Testis (tissue), 2 donors: ENCODE measurements at regions not wholly inside any gene's neighbourhood (a gene's known extent, or its start where the extent isn't known, plus 50 kb on each side); places are given as distances from the start of the nearest gene placed in this dataset.

Experiments used
- DNase-seq: peaks from one replicate; pipeline ENCODE4 v3.0.0-alpha.2; 2019
- H3K27ac ChIP-seq, 2 donors: fragments of 200-600 bp; sonication (generic); one replicate each; pipeline ENCODE4 v1.5.1; 2019
- H3K27me3 ChIP-seq: fragments of 200-600 bp; sonication (generic); one replicate; pipeline ENCODE4 v1.5.1; 2019
- H3K36me3 ChIP-seq: fragments of 200-600 bp; sonication (generic); one replicate; pipeline ENCODE4 v1.5.1; 2017; ENCODE audit warnings: low read depth; ENCODE audit errors: missing control alignments
- H3K4me1 ChIP-seq: fragments of 200-600 bp; sonication (generic); one replicate; pipeline ENCODE4 v1.5.1; 2019
- H3K4me3 ChIP-seq, 2 donors: fragments of 200-600 bp; sonication (generic); one replicate each; pipeline ENCODE4 v1.5.1; 2017 to 2019
- H3K9me3 ChIP-seq: fragments of 200-600 bp; sonication (generic); one replicate; pipeline ENCODE4 v1.5.1; 2017
- CTCF ChIP-seq, 3 experiments: fragments of 450-650 bp in 2 of 3; fragments of 200-600 bp in 1 of 3; sonication (generic) in 1 of 3; IDR thresholded peaks; one replicate each; pipeline ENCODE4 v1.5.1; 2016 to 2019; ENCODE audit warnings: antibody characterized with exemption in 3 of 3, mild to moderate bottlenecking in 2 of 3, moderate library complexity in 1 of 3
- POLR2A ChIP-seq: fragments of 450-650 bp; IDR thresholded peaks from one replicate; pipeline ENCODE4 v1.6.1; 2017; ENCODE audit warnings: antibody characterized with exemption, mild to moderate bottlenecking, moderate library complexity
- WGBS, 2 donors: methylation state at CpG; one replicate each; pipeline ENCODE4 v1.1.5; 2018; 5-methylcytosine and 5-hydroxymethylcytosine counted together
- intact Hi-C: fragments of 100-400 bp; cut with DNase I; formaldehyde crosslinking; loops from one replicate; pipeline ENCODE4 v1.15.1; 2023; ENCODE audit warnings: low total_unique reads

- TF ChIP-seq CTCF (IDR thresholded peaks at IDR 0.05) (no peak), POLR2A (no peak)
- no peaks in the 10 kb centered on the region for H3K9me3 ChIP-seq
- H3K27me3 ChIP-seq, result no peaks in the 10 kb centered on the region
- intact Hi-C loops, result no loop called here
- H3K4me1 ChIP-seq, result no peaks in the 10 kb centered on the region
- no peak for DNase-seq
- H3K27ac ChIP-seq, result no peak overlapping the region
- H3K4me3 ChIP-seq, result no peak overlapping the region
- no peaks in the 10 kb centered on the region for H3K36me3 ChIP-seq
Measured at GRCh38 chr3:176442326-176442725, 755.0 kb downstream of the TBL1XR1 start.

GRCh38 chr3:176439729-176440128 is 757.6 kb downstream of the TBL1XR1 start:
- no peak for DNase-seq
- Histone ChIP-seq H3K4me3 (no peak overlapping the region), H3K36me3 (no peaks in the 10 kb centered on the region), H3K9me3 (no peaks in the 10 kb centered on the region), H3K27ac (no peak overlapping the region), H3K4me1 (no peaks in the 10 kb centered on the region), H3K27me3 (no peaks in the 10 kb centered on the region)
- 81 to 89% methylated on average over 2 of the region's 2 CpGs for WGBS, 2 donors
- intact Hi-C loops, result no loop called here
- no peak for TF ChIP-seq CTCF (IDR thresholded peaks at IDR 0.05)
- no peak for TF ChIP-seq POLR2A

- intact Hi-C loops, result no loop called here
- H3K4me1 ChIP-seq, result no peaks in the 10 kb centered on the region
- 74 to 79% methylated on average over 6 of the region's 6 CpGs for WGBS, 2 donors
- no peaks in the 10 kb centered on the region for H3K9me3 ChIP-seq
- DNase-seq, result no peak
- H3K27ac ChIP-seq, result no peak overlapping the region
- H3K27me3 ChIP-seq, result no peaks in the 10 kb centered on the region
- no peak for TF ChIP-seq POLR2A
- no peak for TF ChIP-seq CTCF (IDR thresholded peaks at IDR 0.05)
- no peak overlapping the region for H3K4me3 ChIP-seq
- no peaks in the 10 kb centered on the region for H3K36me3 ChIP-seq
Measured at GRCh38 chr3:176431991-176432390, 765.3 kb downstream of the TBL1XR1 start.

- no peak for DNase-seq
Measured at GRCh38 chr3:176431038-176431418, 766.3 kb downstream of the TBL1XR1 start.

More at GRCh38 chr3:176431038-176431418, 766.3 kb downstream of the TBL1XR1 start:
- Histone ChIP-seq H3K27ac (no peak overlapping the region), H3K36me3 (no peaks in the 10 kb centered on the region), H3K4me3 (no peak overlapping the region), H3K4me1 (no peaks in the 10 kb centered on the region), H3K27me3 (no peaks in the 10 kb centered on the region), H3K9me3 (no peaks in the 10 kb centered on the region)
- TF ChIP-seq POLR2A (no peak), CTCF (IDR thresholded peaks at IDR 0.05) (no peak)
- intact Hi-C loops, result no loop called here
- 48 to 56% methylated on average over 5 of the region's 5 CpGs for WGBS, 2 donors
